NCI-H146 treated with DMSO at 0.1 percent for 48 hours (cell line): ENCODE measurements at regions not wholly inside any gene's neighbourhood (a gene's known extent, or its start where the extent isn't known, plus 50 kb on each side); places are given as distances from the start of the nearest gene placed in this dataset.
"Not testable (repeated sequence)": the region's sequence is repeated elsewhere in the genome, so short reads cannot be mapped to it uniquely, and the experiment has no call there.

Experiments
- DNase-seq: peaks from one replicate; lab custom pipeline; 2025; ENCODE audit not compliant: unreplicated experiment; lab: John Stamatoyannopoulos, UW

DNA sequence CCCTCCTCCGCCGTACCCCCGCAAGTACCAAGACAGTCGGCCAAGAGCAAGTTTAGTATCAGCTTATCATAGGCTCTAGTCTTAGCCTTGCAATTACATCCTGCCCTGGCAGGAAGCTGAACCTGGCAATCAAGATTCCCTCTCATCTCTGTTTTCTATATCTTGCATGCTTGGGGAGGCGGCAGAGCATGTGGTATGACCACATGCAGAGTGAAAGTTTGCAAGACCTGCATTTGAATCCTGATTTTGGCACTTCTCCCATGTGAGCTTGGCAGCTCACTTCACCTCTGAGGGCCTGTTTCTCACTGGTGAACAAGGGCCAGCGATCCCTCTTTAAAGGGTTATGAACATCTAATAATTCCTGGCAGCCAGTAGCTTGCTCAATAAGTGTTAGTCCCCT, 106.1 kb upstream of the FRMD4B start:
- no peak for DNase-seq

DNA sequence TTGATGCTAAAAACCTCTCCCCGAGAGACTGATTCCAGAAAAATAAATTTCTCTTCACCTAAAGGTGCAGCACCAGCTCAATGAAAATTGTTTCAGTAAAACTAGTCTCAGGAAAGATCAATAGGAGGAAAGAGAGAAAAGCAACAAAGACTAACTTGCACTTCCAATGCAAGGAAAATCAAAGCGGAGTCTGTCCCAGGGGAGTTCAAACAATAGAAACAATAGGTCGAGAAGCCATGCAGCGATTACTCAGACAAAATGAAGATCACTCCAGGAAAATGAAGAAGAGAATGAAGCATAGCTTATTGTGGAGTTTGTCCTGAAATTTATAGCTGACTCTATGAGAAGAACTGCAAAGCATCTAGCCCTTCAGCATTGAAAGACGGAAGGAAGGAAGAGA, 105.1 kb upstream of the FRMD4B start:
- DNase-seq: no peak

DNA sequence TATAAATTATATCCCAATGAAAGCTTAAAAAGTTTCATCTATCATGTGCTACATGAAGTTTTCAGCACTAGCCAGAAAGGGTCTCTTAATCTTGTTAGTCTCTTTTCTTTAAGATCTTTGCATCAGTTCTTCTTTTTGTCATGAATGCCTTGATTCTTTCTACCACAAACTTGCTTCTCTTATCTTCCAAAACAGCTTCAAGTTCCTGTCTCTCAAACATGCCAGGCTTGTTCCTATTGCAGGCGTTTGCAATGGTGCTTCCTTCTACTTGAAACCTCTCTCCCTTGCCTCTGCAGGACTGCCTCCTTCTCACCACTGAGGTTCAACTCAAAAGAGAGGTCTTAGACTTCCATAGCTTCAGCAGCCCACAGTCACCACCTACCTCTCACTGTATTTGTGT, 104.3 kb upstream of the FRMD4B start:
- DNase-seq: no peak

DNA sequence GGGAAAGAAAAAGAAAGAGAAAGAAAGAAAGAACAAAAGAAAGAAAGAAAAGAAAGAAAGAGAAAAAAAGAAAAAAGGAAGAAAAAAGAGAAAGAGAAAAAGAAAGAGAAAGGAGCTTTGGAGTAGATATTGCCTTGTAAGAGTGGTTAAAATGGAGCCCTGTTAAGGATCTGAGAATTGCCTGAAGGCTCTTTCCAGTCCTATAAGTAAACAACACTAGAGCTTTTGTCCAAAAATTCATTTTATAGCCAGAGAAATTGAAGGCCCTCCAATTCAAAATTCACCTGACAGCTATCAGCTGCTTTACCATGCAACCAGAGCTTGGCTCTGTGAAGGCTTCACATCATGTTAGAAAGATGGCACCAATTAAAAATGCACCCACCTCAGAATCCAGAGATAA, 102.1 kb upstream of the FRMD4B start:
- no peak for DNase-seq

DNA sequence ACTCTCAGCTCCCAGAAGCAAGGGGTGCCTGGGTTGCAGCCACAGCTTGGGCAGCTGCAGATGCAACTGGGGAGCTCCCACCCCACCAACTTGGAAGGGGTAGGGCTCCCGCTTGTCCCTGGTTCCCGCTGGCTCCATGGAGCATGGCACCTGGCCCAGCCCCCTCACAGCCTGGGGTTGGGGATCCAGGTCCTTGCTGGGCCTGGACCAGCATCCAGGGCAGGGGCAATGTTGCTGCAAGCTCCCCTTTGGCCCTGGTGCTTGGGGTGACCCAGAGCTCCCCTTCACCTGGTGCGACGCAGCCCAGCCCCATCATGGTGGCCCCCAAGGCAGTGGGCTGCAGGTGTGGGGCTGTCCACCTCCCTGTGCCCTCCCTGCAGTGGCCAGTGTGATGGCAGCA, 99.6 kb upstream of the FRMD4B start:
- DNase-seq: no peak

DNA sequence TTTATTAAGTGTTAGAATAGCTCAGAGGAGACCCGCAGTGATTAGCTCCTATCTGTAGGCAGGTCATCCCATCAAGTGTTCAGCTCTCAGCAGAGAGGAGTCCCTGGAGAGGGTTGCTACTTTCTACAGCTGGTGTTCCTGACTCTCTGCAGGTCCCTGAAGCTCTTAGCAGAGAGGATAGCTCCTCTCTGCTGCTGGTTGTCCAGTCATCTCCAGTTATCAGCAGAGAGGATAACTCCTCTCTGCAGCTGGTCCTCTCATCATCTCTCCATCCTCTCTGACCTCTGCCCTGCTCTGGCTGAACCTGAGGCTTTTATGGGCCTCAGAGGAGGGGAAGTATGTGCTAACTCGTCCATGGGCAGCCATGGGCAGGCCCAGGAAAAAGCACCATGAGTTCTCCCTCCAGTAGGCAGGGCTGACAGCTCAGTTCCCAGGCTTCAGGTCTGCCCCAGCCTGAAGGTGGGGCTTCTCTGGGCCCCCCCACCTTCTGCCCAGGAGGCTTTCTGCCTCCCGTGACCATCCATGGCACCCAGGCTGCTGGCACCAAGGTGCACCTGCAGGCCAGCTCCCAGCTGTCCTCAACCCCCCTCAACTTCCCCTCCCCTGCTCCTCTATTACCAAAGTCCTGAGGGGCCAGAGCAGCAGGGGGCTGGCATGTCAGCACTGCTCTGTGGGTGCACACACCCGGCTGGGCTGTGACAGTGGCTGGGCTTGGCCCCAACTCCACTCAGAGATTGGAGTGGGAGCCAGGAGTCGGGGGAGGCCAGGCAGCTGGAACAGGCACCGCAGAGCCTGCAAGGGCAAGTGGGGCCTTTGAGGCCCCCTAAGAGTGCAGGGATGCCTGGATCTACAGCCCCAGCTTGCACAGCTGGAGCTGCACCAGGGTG, 98.9 kb upstream of the FRMD4B start:
- no peak for DNase-seq

DNA sequence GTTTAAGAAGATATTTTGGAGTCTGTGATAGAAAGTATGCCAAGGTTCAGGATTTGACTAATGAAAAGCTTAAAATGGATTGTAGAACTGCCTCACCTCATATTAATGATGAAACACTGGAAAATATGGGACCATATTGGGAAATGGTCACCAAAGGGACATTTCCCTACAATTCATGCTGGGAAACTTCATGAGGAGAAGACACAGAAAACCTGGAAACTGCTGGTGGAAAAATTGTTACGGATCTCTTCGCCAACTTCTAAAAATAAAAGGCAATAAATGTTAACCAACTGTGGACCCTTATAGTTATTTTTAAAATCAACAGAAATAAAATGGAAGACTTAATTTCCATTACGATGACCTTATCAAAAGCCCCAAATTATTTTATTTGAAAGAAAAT, 97.6 kb upstream of the FRMD4B start:
- no peak for DNase-seq

DNA sequence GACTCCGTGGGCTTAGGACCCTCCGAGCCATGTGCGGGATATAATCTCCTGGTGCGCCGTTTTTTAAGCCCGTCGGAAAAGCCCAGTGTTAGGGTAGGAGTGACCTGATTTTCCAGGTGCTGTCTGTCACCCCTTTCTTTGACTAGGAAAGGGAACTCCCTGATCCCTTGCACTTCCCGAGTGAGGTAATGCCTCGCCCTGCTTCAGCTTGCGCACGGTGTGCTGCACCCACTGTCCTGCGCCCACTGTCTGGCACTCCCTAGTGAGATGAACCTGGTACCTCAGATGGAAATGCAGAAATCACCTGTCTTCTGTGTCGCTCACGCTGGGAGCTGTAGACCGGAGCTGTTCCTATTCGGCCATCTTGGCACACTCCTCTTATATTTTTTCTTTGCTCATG, 95.1 kb upstream of the FRMD4B start:
- DNase-seq: not testable (repeated sequence)

DNA sequence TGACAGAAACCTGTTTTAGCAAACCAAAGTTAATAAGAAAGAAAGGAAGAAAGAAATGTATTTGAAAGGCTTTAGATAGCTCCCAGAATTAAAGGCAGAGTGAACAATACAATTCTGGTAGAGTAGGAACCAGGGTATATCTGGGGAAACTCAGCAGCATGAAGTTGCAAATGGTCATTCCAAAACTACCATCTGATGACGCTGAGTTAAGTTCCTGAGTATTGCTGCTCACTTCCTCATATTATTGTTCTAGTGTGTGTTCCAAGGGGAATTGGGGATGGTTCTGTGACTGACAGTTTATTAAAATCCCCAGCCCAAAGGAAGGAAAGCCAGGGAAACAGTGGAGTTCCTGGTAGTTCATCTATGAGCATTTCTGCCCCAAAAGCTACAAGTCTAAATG, 88.3 kb upstream of the FRMD4B start:
- DNase-seq: no peak

DNA sequence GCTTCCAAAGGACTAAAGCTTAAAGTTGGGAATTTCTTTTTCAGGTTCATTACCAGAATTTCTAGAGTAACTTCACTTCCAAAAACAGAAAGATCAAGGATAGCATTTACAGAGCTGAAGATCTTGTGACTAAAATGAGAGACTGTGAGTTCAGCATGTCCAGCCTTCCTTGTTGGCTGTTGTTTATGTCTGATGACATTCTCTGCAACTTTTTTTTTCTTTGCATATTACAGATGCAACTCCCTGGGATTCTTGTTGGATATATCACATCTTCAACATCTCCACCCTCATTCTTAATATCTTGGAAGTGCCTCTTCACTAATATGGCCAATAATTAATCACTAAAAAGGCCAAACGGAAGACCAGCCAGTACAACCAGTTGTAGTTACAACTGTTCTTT, 86.2 kb upstream of the FRMD4B start:
- no peak for DNase-seq

DNA sequence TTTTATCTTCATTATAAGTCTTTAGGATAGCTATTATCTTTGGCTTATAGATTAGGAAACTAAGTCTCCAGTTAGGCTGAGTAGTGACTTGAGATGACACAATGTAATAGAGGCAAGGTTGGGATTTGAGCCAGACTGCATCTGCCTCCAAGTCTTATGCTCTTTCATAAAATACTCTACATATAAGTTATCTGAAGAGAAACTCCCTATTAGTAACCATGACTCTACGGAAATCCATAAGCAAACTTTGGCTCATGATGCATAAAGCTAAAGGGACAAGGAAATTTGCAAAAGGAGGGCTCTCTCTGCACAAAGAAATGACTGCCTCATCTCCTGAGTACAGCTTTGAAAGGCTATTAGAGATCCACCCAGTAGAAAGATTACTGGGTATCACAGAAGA, 77.6 kb upstream of the FRMD4B start:
- no peak for DNase-seq

DNA sequence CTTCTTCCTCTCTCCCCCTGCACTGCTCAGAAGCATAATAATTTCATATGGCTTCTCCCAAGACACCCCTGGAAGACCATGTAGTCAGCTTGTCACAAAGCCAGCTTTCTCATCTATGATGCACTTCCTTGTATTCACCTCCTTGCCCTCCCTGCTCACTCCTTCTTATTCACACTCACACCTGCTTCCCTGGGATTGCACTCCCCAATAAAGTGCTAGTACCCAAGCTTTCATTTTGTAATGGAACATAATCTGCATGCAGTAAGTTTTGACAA, 76.9 kb upstream of the FRMD4B start:
- no peak for DNase-seq

DNA sequence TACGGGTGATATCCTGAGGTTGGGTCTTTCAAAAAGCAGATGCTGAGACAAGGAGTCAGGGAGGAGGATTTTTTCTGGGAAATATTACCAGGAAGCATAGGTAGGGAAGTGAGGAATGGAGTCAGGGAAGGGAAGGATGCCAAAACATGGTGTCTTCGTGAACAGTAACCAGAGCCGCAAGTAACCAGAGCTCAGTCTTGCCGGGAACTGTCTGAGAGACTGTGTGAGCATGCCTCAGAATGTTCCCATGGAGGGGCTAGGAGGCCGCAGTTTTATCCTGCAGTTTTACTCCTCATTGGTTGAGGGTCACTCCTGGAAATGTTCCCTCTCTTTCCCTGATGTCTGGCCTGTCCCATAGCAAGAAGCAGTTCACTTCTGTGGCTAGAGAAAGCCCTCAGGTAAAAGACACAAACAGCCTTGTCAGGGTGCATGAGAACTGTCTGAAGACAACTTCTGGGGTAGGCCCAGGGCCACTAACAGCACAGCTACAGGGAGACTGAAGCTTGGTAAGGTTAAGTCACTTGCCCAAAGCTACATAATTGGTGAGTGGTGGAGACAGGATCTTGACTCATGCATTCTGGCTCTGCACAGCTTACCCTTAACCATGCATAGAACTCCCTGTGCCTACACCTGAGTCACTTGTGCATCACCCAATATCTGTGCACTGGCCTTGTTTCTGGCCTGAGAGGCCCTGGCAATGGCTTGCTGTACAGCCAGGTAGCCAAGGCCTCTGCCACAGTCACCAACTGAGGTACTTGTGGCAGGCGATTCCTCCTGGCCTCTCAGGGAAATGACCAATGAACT, 76.3 kb upstream of the FRMD4B start:
- DNase-seq: no peak

DNA sequence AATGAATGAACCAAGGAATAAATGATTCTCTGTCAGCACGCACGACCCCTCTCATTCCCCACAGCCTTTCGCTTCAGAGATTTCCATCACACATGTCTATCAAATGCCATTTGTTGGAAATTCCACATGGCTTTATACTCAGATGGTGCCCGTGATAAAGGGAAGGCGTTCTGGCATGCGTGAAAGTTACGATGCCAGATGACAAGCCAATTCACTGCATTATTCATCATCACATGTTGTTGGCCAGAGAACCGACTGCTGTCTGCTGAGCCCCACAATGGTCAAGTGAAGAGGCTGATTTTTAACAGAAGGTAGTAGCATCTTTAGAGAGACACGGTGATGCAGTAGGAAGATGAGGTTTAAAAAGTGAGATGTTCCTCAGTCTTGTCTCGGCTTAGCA, 74.1 kb upstream of the FRMD4B start:
- no peak for DNase-seq

DNA sequence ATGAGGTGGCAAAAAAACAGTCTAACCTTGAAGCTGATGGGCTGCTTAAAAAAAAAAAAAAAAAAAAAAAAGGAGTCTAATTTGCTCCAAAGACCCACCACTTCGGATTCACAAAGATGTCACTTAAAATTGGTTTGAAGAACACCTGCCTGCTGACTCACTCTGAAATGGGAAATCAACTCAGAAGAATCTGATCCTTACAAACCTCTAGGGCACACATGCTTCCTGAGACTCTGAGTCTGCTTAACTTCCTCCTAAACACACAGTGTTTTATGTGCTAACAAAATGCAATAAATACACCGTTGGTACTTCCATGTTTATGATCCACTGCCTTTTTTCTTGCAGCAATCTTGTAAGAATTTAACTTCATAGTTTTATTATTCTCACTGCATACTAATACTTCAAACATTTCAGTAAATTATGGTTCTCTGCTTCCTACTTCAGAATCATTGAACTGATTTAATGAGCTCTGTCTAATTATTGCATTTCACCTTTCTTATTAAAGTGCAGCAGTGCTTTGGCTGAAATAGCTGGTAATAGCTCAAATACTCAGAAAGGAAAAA, 73.0 kb upstream of the FRMD4B start:
- DNase-seq: no peak

DNA sequence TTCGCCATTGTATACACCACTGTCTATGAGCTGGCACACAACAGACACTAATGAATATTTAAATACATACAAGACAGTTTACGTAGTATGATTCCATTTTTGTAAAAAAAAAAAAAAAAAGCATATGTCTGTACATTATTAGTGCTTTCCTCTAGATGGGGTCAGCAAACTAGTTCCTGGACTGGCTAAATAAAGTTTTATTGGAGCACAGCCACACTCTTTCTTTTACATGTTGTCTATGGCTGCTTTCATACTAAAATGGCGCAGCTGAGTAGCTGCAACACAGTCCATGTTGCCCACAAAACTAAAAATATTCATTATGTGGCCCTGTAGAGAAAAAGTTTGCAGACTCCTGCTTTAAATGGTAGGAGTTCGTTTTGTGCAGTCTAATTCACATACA, 70.7 kb upstream of the FRMD4B start:
- DNase-seq: no peak

DNA sequence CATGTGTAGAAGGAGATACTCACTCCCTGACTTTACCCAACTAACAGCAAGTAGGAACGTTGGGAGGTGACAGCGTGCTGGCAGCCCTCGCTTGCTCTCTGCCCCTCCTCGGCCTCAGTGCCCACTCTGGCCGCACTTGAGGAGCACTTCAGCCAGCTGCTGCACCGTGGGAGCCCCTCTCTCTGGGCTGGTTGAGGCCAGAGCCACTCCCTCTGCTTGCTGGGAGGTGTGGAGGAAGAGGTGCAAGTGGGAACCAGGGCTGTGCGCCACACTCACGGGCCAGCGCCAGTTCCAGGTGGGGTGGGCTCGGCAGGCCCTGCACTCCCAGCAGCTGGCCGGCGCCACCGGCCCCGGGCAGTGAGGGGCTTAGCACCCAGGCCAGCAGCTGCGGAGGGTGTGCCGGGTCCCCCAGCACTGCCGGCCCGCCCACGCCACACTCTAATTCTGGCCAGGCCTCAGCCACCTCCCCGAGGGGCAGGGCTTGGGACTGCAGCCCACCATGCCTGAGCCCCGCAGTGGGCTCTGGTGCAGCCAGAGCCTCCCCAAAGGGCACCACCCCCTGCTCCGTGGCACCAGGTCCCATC, 68.4 kb upstream of the FRMD4B start:
- no peak for DNase-seq

DNA sequence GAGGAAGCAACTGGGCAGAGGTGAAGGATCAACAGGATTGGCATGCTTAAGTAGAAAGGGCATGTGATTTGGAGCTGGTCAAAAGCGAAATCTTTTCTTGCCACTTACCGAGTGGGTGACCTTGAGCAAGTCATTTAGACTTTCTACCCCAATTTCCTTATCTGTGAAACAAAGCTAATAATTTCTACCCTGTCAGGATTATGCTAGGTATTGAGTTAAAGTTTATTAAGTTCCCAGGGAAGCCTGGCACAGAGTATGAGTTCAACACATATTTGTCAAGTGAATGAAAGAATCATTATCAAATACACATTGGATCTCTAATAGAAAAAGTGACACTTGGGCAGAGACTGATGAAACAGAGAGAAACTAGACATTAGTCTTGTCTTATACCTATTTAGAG, 66.4 kb upstream of the FRMD4B start:
- no peak for DNase-seq

DNA sequence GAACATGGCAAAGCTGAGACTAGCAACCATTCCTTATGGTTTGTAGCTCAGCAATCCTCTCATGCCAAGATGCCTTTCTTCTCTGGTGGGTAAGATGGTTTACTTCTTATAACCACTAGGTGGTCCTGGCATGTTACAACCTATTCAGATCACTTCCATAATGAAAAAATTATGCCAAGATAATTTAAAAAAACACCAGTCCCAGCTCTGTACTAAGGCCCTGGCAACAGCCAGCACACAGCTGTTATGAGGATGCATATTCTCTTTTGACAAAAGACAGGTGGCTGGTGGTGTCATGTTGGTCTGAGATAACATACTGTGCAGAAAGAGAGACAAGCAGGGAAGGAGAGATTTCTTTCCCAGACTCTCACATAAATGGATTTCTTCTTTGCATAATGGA, 65.7 kb upstream of the FRMD4B start:
- DNase-seq: no peak

DNA sequence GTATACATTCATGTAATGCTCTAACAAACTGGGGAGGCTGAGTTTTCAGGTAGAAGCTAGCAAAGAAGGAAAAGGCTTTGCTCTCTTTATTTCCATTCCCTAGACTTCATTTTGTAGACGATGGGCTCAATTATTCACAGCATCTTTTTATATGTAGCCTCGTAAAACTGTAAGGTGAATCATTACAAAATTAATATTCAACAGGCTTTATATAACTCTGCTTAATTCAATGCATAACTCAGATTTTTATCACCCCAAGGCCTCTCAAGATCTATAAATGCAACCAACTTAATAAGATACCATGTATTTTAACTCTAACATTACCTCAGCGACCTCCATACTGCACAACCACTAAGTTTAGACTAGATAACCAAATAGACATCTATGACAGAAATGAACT, 63.0 kb upstream of the FRMD4B start:
- DNase-seq: no peak

DNA sequence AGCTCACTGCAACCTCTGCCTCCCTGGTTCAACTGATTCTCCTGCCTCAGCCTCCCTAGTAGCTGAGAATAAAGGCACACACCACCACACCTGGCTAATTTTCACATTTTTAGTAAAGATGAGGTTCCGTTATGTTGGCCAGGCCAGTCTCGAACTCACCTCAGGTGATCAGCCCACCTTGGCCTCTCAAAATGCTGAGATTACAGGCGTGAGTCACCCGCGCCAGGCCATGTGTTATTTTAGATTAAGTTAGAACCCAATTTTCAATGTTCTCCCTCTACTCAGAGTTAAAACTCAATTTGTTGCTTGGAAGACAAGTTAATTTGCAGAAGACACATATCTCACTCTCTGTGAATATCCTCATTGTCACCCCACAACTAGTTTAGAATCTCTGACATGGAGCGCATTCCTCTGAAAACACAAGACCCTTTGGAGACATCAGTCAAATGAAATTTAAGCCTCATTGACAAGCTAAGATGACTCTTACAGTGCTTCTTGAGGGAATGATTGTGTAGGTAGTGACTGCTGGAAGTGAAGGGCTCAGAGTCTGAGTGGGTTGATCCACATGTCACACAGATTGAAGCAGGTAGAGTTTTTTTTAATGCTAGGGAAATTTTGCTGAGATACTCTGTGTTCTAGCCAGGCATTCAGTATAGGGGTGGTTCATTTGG, 60.6 kb upstream of the FRMD4B start:
- no peak for DNase-seq
